ENCODE measurements at regions not wholly inside any gene's neighbourhood (a gene's known extent, or its start where the extent isn't known, plus 50 kb on each side); places are given as distances from the start of the nearest gene placed in this dataset.
"Not testable (repeated sequence)": the region's sequence is repeated elsewhere in the genome, so short reads cannot be mapped to it uniquely, and the experiment has no call there.

- DNase-seq = no peak
Measured at GRCh38 chr6:16831136-16831535, 69.9 kb upstream of the ATXN1 start.

DNA sequence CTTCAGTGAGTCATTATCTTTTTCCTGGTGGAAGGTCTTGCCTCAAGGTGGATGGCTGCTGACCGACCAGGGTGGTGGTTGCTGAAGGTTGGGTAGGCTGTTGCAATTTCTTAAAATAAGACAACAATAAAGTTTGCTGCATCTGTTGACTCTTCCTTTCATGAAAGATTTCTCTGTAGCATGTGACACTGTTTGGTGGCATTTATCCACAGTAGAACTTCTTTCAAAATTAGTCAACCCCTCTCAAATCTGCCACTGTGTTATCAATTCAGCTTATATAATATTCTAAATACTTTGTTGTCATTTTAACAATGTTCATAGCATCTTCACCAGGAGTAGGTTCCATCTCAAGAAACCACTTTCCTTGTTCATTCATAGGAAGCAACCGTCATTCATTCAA, 66.8 kb upstream of the ATXN1 start:
- DNase-seq = no peak

- DNase-seq = no peak
Measured at GRCh38 chr6:16827627-16828026, 66.4 kb upstream of the ATXN1 start.

DNA sequence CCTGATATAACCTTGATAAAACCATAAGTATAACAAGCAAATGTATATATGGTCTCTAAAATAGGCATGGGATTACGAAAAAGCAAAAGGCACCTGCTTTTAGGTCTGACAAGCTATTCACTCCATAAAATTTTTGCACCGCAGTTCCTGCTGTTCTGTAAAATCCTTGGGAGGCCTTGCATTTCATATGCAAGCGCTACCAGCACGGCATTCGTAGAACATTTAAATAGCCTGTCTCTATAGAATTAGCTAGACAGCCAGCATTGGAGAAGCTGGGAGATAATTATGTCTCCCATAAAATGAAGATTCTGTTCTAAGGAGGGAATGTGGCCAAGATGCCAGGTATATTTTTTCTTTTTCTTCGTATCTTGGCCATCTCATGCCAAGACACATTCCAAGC, 64.5 kb upstream of the ATXN1 start:
- DNase-seq = no peak

- no peak for DNase-seq
Measured at GRCh38 chr6:16824845-16825685, 63.8 kb upstream of the ATXN1 start.

DNA sequence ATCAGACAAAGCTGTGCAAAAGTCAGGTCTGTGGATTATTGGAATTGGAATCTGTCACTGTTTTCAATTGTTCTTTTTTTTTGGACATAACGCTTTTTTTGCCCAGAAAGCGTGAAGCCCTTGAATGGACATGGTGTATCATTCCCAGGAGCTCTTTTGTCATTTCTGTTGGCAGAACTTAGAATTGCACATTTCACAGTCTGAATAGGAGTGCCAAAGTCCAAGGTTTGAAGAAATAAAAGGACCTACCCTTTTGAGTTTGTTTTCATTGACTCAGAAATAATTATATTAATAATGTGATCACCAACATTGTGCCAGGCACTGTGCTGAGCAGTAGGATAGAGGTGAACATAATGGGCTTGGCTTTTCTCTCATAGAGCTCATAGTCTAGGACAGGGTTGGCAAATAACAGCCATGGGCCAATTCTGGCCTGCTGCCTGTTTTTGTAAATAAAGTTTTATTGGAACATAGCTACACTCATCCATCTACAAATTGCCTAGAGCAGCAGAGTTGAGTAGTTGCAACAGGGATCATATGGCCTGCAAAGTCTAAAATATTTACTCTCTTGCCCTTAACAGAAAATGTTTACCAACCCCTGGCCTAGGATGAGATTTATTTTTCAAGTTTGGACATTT, 62.6 kb upstream of the ATXN1 start:
- DNase-seq = no peak

GRCh38 chr6:16822975-16823717, 61.9 kb upstream of the ATXN1 start:
- DNase-seq = no peak

- DNase-seq = no peak
Measured at GRCh38 chr6:16822529-16822928, 61.3 kb upstream of the ATXN1 start.

DNA sequence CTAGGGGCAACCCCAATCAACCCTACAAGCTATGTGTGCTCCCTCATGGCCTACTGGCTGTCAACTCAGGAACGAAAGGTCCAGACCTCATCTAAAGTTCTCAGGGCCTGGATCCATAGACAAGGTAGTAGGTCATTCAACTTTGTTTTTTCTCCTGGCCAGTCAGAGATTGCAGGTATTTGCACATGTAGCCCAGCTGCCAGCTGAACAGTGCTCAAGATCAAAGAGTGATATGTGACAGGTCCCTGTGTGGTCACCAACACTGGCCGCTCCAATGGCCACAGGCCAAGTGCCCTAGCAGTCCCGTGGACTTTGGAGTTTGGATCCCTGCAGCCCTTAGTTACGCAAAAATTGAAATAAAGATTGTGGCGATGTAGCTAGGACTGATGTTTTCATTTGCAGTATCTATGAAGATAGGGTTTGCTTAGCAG, 60.6 kb upstream of the ATXN1 start:
- no peak for DNase-seq

DNA sequence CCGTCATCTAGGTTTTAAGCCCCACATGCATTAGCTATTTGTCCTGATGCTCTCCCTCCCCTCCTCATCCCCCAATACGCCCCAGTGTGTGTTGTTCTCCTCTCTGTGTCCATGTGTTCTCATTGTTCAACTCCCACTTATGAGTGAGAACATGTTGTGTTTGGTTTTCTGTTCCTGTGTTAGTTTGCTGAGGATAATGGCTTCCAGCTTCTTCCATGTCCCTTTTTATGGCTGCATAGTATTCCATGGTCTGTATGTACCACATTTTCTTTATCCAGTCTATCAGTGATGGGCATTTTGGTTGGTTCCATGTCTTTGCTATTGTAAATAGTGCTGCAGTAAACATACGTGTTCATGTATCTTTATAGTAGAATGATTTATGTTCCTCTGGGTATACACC, 59.0 kb upstream of the ATXN1 start:
- not testable (repeated sequence) for DNase-seq

- no peak for DNase-seq
Measured at GRCh38 chr6:16819752-16820151, 58.5 kb upstream of the ATXN1 start.

DNA sequence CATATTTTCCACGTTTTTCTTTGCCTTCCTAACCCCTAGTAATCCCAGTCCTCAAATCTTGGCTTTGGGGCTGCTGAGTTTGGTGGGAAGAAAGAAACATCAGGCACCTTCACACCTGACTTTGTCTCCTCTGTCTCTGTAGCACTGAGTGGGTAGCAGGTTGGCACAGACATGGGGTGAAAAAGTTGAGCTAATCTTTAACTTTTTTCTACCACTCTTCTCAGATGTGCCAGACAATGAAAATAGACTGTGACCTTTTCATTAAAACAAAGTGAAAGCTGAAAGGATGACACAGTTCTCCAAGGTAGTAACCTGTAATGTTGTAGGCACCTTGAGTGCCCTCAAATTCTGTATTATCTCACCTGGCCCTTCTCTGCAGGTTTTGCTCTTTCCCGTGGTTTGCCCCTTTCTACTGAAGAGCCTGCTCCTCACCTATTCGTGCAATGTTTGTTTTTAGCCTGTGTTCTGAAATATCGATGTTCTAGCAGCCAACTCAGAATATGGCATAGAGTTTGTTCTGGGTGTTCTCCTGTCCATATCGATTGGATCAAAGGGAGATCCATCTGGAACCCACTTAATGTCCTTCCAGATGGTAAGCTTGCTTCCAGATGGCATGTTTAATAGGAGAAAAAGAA, 57.8 kb upstream of the ATXN1 start:
- DNase-seq = no peak

- DNase-seq = no peak
Measured at GRCh38 chr6:16817594-16817993, 56.3 kb upstream of the ATXN1 start.

- DNase-seq = no peak
Measured at GRCh38 chr6:16816891-16817290, 55.6 kb upstream of the ATXN1 start.

- DNase-seq = no peak
Measured at GRCh38 chr6:16812993-16813392, 51.7 kb upstream of the ATXN1 start.

- DNase-seq = no peak
Measured at GRCh38 chr6:16811277-16811979, 50.2 kb upstream of the ATXN1 start.
